Right atrium auricular region (tissue), 2 donors: ENCODE measurements at regions not wholly inside any gene's neighbourhood (a gene's known extent, or its start where the extent isn't known, plus 50 kb on each side); places are given as distances from the start of the nearest gene placed in this dataset.

Source experiments
- DNase-seq: peaks from one replicate; pipeline ENCODE4 v3.0.0-alpha.2; 2019; ENCODE audit warnings: low spot score
- H3K27ac ChIP-seq, 2 donors: fragments of 200-600 bp; sonication (generic); 1 replicate in 1 of 2; 2 replicates in 1 of 2; pipeline ENCODE4 v1.5.1; 2016 to 2019
- H3K27me3 ChIP-seq, 2 donors: fragments of 200-600 bp; sonication (generic); one replicate each; pipeline versions ENCODE4 v1.5.1 to v1.6.0; 2017 to 2019
- H3K36me3 ChIP-seq: fragments of 200-600 bp; sonication (generic); one replicate; pipeline ENCODE4 v1.5.1; 2016
- H3K4me1 ChIP-seq, 2 donors: fragments of 200-600 bp; sonication (generic); one replicate each; pipeline versions ENCODE4 v1.5.1 to v1.6.0; 2017 to 2019
- H3K4me3 ChIP-seq, 2 donors: fragments of 200-600 bp; sonication (generic); 1 replicate in 1 of 2; 2 replicates in 1 of 2; pipeline ENCODE4 v1.5.1; 2017 to 2019; ENCODE audit warnings: mild to moderate bottlenecking in 1 of 2, moderate library complexity in 1 of 2
- H3K9me3 ChIP-seq, 2 donors: fragments of 200-600 bp; sonication (generic); one replicate each; pipeline ENCODE4 v1.5.1; 2019
- TF ChIP-seq, protein P1 (sequence below), 2 donors: fragments of 200-600 bp; sonication (generic); IDR thresholded peaks; one replicate each; pipeline ENCODE4 v1.5.1; 2019; ENCODE audit warnings: antibody characterized with exemption in 2 of 2

DNA sequence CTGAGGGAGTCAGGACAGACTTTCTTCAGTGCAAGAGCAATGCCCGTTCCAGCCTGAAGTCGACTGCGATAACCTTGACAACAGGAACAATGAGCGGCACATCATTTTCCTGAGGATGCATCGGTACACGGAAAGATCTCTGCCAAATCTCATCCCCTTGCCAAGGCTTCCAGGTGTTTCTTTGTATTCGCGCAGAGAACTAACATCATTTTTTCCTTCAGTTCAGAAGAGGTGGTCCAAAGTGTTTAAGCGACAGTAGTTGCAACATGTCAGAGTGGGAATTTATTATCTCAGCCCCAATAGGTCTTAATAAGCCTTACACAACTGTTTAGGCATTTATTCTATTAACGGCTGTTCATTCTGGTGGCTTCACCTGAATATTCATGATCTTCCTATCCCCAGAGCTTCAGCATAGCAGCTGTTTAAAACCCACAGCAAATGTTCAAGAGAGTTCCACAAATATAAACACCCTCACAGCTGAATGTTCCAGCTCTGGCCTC, 129.7 kb upstream of the NFIA start:
- Histone ChIP-seq H3K4me1 (no peaks in the 10 kb centered on the region), H3K4me3 (no peak overlapping the region), H3K36me3 (no peaks in the 10 kb centered on the region), H3K9me3 (no peaks in the 10 kb centered on the region), H3K27ac (no peak overlapping the region), H3K27me3 (no peaks in the 10 kb centered on the region)
- TF ChIP-seq, protein P1, sequence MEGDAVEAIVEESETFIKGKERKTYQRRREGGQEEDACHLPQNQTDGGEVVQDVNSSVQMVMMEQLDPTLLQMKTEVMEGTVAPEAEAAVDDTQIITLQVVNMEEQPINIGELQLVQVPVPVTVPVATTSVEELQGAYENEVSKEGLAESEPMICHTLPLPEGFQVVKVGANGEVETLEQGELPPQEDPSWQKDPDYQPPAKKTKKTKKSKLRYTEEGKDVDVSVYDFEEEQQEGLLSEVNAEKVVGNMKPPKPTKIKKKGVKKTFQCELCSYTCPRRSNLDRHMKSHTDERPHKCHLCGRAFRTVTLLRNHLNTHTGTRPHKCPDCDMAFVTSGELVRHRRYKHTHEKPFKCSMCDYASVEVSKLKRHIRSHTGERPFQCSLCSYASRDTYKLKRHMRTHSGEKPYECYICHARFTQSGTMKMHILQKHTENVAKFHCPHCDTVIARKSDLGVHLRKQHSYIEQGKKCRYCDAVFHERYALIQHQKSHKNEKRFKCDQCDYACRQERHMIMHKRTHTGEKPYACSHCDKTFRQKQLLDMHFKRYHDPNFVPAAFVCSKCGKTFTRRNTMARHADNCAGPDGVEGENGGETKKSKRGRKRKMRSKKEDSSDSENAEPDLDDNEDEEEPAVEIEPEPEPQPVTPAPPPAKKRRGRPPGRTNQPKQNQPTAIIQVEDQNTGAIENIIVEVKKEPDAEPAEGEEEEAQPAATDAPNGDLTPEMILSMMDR (IDR thresholded peaks at IDR 0.05) = no peak
- no peak for DNase-seq

DNA sequence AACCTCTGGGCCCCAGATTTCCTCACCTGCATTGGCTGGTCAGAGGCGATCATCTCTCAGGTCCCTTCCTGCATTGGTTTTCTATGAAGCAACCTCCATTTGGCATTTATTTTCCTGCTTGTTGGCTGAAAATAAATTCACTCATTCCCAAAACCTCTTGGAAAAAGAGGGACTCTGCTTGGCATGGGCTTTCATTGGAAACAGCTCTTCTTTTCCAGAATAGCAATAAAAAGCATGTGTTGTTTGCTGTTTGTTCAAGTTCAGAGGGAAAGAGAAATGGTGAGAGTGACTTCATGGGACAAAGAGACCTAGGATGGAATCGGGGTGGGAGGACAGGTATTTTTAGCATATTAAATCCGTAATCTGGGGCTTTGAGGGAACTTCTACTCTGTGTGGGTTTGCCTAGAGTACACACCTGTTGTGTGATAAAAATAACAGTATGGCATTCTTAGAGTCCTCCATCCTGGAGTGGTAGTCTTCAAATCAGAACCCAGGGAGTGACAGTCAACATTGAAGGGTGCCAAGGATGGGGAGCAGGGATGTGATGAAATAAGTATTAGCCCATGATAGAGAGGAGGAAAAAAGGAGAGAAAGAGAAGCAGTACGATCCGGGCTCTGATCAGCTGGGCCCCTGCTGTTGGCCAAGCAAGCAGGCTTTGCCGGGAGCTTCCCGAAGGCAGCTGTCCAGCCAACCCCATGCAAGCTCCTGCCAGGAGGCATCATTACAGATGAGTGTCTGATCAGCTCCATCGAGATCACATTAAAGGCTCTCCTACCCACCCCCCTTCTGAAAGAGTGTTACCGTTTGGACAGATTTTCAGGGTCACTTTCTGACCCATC, 131.9 kb upstream of the NFIA start:
- TF ChIP-seq, protein P1 (IDR thresholded peaks at IDR 0.05) = no peak
- no peaks in the 10 kb centered on the region for H3K36me3 ChIP-seq
- DNase-seq = no peak
- H3K27me3 ChIP-seq = no peaks in the 10 kb centered on the region
- H3K9me3 ChIP-seq = no peaks in the 10 kb centered on the region
- no peak overlapping the region for H3K4me3 ChIP-seq
- no peak overlapping the region for H3K27ac ChIP-seq
- no peaks in the 10 kb centered on the region for H3K4me1 ChIP-seq

DNA sequence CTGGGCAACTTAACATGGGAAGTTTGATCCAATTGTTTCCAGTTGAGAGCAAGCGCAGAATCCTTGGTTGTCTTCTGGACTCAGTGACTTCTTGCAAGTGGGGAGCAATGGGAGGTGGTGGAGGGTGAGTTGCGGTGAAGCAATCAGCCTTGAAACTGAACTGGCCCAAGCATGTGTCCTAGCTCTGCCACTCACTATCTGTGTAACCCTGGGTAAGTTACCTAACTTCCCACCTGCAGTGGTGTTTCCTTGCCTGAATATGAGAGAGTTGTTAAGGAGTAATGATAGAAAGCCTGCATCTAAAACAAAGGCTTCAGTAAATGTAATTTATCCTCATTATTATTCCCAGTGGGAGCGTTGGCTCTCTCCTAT, 132.5 kb upstream of the NFIA start:
- no peaks in the 10 kb centered on the region for H3K36me3 ChIP-seq
- no peaks in the 10 kb centered on the region for H3K27me3 ChIP-seq
- H3K4me1 ChIP-seq = no peaks in the 10 kb centered on the region
- TF ChIP-seq, protein P1 (IDR thresholded peaks at IDR 0.05) = no peak
- H3K27ac ChIP-seq = no peak overlapping the region
- no peak overlapping the region for H3K4me3 ChIP-seq
- no peak for DNase-seq
- H3K9me3 ChIP-seq = no peaks in the 10 kb centered on the region

DNA sequence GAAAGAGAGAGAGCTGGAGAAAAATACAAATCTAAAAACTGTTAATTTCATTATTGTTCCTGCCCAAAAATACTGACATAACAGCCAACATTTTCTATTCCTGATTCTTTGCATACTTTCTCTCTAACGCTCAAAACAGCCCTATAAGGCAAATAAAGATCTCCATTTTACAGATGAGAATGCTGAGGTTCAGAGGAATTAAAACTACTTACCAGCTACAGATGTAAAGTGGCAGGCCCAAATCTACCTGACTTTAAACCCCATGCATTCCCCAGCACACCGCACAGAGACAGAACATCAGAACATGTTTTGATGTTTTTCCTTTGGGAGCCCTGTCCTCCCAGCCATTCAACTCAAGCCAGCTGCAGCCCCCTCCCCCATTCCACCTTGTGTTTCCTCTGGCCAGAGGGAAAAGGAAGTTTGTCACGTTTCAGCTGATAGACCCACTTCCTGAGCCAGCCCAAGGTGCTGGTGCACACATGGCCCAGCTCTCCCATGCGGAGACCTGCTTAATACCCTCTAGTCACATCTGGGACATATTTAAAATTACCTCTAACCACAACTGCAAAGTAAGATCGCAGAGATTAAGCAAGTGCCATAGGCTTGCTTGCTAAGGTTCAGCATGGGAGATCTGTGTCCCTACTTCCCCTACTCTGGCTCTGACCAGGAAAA, 133.1 kb upstream of the NFIA start:
- no peak overlapping the region for H3K4me3 ChIP-seq
- H3K36me3 ChIP-seq = no peaks in the 10 kb centered on the region
- no peak for DNase-seq
- no peaks in the 10 kb centered on the region for H3K4me1 ChIP-seq
- TF ChIP-seq, protein P1 (IDR thresholded peaks at IDR 0.05) = no peak
- no peaks in the 10 kb centered on the region for H3K9me3 ChIP-seq
- H3K27me3 ChIP-seq = no peaks in the 10 kb centered on the region
- H3K27ac ChIP-seq = no peak overlapping the region

DNA sequence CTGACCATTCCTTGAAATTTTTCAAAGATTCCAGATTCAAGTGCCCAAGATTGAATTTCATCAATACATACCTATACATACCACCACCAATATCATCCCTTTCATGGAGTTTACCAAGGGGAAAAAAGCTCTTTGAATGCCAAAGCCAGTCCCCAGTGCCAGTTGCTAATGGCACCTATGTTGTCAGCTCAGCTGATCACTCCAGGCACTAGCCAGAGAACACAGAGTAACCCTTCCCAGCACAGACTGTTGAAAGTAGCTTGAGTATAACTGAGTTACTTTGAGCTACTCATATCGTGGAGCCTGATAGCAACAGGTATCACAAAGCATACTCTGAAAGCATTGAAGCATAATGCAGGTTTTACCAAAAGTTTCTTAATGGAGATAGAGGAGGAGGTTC, 133.9 kb upstream of the NFIA start:
- TF ChIP-seq, protein P1 (IDR thresholded peaks at IDR 0.05) = no peak
- no peaks in the 10 kb centered on the region for H3K4me1 ChIP-seq

More for the DNA sequence above, 133.9 kb upstream of the NFIA start:
- Histone ChIP-seq H3K9me3 (no peaks in the 10 kb centered on the region), H3K27me3 (no peaks in the 10 kb centered on the region), H3K27ac (no peak overlapping the region), H3K4me3 (no peak overlapping the region), H3K36me3 (no peaks in the 10 kb centered on the region)
- DNase-seq = no peak
